CD1c-positive myeloid dendritic cell (primary cell): ENCODE measurements at regions not wholly inside any gene's neighbourhood (a gene's known extent, or its start where the extent isn't known, plus 50 kb on each side); places are given as distances from the start of the nearest gene placed in this dataset.
"Not testable (repeated sequence)": the region's sequence is repeated elsewhere in the genome, so short reads cannot be mapped to it uniquely, and the experiment has no call there.

Experiments
- DNase-seq: peaks from one replicate; pipeline ENCODE4 v3.0.0-alpha.2; 2016; ENCODE audit errors: extremely low spot score

GRCh38 chr14:71165121-71166031, 258.1 kb downstream of the PCNX1 start:
- no peak for DNase-seq

DNA sequence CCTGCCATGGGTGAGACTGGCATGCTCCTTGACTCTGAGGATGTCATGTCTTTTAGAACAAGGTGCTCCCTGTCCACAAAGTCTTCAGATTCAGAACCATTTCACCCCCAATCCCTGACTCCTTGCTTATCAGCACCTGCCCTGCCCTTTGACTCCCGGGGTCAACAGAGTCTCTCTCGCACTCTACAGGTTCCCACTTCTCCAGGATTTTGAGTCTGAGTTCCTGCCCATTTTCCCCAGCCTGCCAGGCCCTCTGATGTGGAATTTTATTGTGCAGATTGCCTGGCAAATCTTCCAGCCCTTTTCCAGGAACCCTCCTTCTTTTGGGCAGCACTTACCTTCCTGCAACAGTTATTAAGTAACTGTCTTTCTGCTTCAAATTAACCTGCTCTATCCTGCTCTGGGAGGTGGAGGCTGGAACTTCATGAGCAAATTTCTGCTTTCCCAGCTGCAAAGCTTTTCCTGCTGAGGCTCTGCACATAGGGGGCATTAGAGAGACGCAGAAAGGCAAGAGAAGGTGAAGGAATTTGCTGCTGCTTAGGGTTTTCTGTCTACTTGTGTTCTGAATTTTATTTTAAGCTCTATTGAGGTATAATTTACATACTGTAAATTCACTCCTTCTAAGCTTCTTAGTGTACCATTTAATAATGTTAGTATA, 259.1 kb downstream of the PCNX1 start:
- DNase-seq = no peak

DNA sequence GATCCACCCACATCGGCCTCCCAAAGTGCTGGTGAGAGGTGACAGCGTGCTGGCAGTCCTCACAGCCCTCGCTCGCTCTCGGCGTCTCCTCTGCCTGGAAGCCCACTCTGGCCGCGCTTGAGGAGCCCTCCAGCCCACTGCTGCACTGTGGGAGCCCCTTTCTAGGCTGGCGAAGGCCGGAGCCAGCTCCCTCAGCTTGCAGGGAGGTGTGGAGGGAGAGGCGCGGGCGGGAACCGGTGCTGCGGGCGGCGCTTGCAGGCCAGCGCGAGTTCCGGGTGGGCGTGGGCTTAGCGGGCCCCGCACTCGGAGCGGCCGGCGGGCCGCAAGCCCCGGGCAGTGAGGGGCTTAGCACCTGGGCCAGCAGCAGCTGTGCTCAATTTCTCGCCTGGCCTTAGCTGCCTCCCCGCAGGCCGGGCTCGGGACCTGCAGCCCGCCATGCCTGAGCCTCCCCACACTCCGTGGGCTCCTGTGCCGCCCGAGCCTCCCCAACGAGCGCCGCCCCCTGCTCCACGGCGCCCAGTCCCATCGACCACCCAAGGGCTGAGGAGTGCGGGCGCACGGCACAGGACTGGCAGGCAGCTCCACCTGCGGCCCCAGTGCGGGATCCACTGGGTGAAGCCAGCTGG, 260.2 kb downstream of the PCNX1 start:
- not testable (repeated sequence) for DNase-seq

GRCh38 chr14:71168161-71168560, 260.9 kb downstream of the PCNX1 start:
- not testable (repeated sequence) for DNase-seq

DNA sequence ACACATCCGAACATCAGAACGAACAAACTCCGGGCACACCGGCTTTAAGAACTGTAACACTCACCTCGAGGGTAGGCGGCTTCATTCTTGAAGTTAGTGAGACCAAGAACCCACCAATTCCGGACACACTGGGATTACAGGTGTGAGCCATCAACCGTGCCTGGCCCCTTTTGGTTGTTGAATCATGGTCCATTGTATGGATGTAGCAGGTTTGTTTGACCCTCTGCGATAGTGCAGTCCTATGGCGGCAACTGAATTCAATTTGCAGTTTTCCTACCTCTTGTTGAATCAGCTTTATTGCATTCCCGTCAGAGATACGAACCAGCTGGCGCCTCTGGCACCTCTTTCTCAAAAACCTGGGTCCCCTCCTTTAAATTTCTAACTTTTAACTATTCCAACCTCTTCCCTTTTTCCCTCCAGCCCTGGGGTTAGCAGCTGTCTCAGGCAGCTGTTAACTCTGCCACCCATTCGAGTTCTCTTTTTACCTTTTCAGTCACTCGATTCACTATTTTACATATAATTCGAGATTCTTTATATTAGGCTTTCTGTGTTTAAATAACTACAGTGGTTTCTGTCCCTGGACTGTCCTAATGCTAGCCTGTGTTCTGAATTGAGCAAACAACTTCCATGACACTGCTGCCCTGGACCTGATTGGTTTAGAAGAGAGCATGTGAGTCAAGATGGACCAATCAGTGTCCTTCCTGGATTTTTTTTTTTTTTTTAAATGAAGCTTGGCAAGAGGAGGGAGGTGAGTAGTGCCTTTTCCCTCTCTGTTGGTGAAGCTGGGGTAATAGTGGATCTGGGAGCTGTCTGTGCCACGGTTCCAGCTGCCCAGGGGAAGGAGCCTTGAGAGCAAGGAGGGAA, 261.5 kb downstream of the PCNX1 start:
- DNase-seq = peak; percentile 26

DNA sequence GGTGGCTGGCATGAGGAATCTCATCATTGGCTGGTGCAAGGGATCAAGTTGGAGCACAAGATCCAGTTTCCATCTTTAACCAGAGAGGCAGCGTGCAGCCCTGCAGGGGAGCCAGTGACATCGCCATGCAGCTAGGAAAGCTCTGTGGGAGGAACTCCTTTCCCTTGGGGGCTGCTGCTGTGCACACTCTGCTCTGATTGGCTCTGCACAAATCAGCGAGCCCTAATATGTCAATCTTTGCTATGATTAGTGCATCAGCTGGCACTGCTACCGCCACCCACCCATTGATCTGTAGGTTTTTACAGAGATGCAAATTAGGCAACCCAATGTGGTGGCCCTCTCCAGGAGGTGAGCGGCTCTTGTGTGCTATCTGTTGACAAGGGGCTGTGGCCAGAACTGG, 262.6 kb downstream of the PCNX1 start:
- no peak for DNase-seq

GRCh38 chr14:71175491-71175890, 268.2 kb downstream of the PCNX1 start:
- no peak for DNase-seq

DNA sequence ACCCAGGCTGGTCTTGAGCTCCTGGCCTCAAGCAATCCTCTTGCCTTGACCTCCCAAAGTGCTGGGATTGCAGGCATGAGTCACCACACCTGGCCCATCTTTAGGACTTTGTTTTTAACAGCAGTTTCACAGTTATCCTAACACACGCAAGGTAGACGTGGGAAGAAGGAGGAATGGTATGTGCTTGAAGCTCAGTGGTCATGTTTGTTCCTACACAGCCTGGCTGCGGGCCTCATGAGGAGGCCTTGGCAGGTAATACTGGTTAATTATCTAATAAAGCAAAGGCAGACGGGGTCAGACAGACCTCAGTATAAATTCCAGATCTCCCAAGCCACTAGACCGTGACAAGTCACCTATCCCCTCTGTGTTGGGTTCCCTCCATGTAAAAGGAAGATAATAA, 271.8 kb downstream of the PCNX1 start:
- no peak for DNase-seq

GRCh38 chr14:71180397-71180796, 273.1 kb downstream of the PCNX1 start:
- no peak for DNase-seq

DNA sequence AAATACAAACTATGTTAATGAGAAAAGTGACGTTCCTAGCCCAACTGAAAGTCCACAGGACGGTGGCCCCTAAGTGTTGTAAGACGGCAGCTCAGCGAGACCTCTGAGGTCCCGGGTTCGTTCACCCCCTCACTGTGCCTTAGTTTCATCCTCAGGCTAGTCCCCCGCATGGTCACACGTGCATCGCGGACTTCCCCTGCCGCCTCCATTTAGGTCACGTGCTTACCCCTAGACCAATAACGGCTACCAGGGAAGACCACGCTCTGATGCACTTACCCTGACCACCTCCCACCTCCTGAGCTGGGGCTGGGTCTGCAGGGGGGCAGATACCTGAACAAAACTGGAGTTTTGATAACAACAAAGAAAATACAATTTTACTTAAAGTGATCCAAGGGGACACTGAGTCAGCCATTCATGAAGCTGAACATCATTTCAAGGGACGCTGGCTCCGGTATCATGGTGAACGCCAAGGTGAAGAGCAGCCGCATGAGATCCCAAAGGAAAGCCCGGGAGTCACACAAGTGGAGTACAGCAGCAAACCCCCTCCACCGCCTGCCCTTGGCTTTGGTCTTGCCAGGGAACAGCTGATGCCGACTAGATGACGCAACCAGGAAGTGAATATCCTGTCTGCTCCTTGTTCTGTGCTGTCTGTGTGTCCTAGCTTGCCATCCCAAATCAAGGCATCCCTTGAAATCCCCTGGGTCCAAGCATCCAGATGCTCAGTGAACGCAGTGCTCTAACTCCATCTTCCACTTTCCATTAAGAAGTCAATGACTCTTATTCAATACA, 274.1 kb downstream of the PCNX1 start:
- no peak for DNase-seq

DNA sequence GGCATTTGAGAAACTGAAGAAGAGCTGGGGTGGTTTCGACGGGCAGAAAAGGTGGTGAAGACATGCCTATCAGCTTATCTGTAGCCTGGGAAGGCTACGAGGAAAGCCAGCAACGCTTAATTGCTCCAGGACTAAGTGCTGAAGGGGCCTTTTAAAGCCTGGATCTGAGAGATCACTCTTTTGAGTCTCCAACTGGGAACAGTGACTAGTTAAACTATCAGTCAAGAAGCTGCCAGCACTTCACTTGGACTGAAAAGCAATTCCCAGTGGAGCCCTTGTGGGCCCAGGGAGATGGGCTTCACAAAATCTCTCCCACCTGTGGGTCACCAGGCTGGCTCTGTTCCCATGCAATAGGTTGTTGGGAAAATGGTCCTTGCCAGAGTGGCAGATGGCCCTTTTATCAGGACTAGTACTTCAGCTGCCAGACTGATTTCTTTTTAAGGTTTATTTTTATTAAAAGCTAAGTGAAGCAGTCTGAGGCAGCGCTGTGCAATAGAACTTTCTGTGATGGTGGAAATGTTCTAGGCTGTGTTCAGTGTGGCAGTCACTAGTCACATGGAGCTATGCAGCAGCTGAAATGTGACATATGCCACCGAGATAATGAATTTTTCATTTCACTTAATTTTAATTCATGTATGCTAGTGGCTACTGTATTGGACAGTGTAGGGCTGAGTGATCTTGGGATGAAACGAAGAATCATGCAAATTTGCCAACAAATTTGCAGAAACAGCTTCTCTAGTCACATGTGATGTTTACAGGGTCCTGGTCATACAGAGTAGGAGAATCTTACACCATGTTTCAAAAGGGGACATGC, 276.8 kb downstream of the PCNX1 start:
- DNase-seq = no peak

- no peak for DNase-seq
These were observed 278.4 kb downstream of the PCNX1 start for GRCh38 chr14:71185637-71186036.

- DNase-seq = no peak
These were observed 280.5 kb downstream of the PCNX1 start for GRCh38 chr14:71187633-71188356.

DNA sequence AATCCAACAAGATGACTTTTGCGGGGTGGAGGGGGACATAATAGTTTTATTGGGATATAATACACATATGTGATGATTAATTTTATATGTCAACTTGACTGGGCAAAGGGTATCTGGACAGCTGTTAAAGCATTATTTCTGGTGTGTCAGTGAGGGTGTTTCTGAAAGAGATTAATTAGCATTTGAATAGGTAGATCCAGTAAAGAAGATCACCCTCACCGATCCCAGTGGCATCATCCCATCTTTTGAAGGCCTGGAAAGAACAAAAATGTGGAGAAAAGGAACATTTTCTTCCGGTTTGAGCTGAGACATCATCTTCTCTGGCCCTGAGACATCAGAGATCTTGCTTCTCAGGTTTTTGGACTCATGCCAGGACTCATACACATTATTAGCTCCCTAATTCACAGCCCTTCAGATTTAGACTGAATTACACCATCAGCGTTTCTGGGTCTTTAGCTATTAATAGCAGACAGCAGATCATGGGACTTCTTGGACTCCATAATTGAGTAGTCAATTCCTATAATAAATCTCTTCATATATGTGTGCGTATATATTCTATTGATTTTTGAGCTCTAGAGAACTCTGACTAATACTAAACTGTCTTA, 283.6 kb downstream of the PCNX1 start:
- DNase-seq = no peak

GRCh38 chr14:71193663-71194062, 286.4 kb downstream of the PCNX1 start:
- no peak for DNase-seq

DNA sequence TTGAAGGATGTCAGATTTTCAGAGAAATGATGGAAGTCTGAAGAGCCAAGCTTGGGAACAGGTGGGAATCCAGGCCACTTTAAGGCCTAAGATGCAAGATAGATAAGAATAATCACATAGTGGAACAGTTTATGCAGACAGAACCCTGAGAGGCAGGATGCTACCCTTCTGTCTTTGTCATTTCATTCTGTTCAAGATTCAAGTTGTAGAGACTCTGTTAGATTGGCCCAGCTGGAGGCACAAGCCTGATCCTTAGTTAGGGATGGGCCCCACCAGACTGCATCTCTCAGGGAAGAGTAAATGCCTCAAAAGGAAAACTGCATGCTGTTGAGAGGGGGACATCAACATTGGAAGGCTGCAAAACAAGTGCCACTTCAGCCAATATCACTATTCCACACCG, 287.0 kb downstream of the PCNX1 start:
- DNase-seq = no peak

GRCh38 chr14:71196921-71197320, 289.7 kb downstream of the PCNX1 start:
- no peak for DNase-seq

GRCh38 chr14:71198687-71199086, 291.4 kb downstream of the PCNX1 start:
- no peak for DNase-seq

GRCh38 chr14:71201840-71202239, 294.6 kb downstream of the PCNX1 start:
- DNase-seq = no peak
